AML-193 (cell line): ENCODE measurements at regions not wholly inside any gene's neighbourhood (a gene's known extent, or its start where the extent isn't known, plus 50 kb on each side); places are given as distances from the start of the nearest gene placed in this dataset.

Experiments used
- DNase-seq, 2 experiments: peaks; one replicate each; lab custom pipeline; 2025; lab: John Stamatoyannopoulos, UW

- no peak for DNase-seq
Observed at GRCh38 chr5:3654515-3654914, 58.9 kb downstream of the IRX1 start.

- no peak for DNase-seq
Observed at GRCh38 chr5:3656803-3657202, 61.2 kb downstream of the IRX1 start.

GRCh38 chr5:3657364-3658022, 61.9 kb downstream of the IRX1 start:
- DNase-seq, result no peak

GRCh38 chr5:3658929-3659328, 63.3 kb downstream of the IRX1 start:
- no peak for DNase-seq

- no peak for DNase-seq
Observed at GRCh38 chr5:3659907-3660306, 64.3 kb downstream of the IRX1 start.

GRCh38 chr5:3660630-3661029, 65.0 kb downstream of the IRX1 start:
- DNase-seq, result no peak

GRCh38 chr5:3661755-3662296, 66.2 kb downstream of the IRX1 start:
- no peak for DNase-seq

- DNase-seq, result no peak
Observed at GRCh38 chr5:3662344-3662743, 66.7 kb downstream of the IRX1 start.

GRCh38 chr5:3671337-3671736, 75.7 kb downstream of the IRX1 start:
- DNase-seq, result no peak

- no peak for DNase-seq
Observed at GRCh38 chr5:3678801-3679200, 83.2 kb downstream of the IRX1 start.

GRCh38 chr5:3680821-3681220, 85.2 kb downstream of the IRX1 start:
- no peak for DNase-seq

GRCh38 chr5:3684118-3684517, 88.5 kb downstream of the IRX1 start:
- DNase-seq, result no peak

GRCh38 chr5:3684771-3685354, 89.2 kb downstream of the IRX1 start:
- no peak for DNase-seq

GRCh38 chr5:3694819-3695218, 99.2 kb downstream of the IRX1 start:
- no peak for DNase-seq

- no peak for DNase-seq
Observed at GRCh38 chr5:3695818-3696217, 100.2 kb downstream of the IRX1 start.

- DNase-seq, result no peak
Observed at GRCh38 chr5:3698412-3698811, 102.8 kb downstream of the IRX1 start.

GRCh38 chr5:3701694-3702093, 106.1 kb downstream of the IRX1 start:
- no peak for DNase-seq

- DNase-seq, result no peak
Observed at GRCh38 chr5:3704661-3705060, 109.0 kb downstream of the IRX1 start.

- DNase-seq, result no peak
Observed at GRCh38 chr5:3709068-3709716, 113.6 kb downstream of the IRX1 start.

- DNase-seq, result no peak
Observed at GRCh38 chr5:3709717-3710348, 114.2 kb downstream of the IRX1 start.

- no peak for DNase-seq
Observed at GRCh38 chr5:3715062-3715461, 119.4 kb downstream of the IRX1 start.

GRCh38 chr5:3729631-3730030, 134.0 kb downstream of the IRX1 start:
- no peak for DNase-seq

- DNase-seq, result no peak
Observed at GRCh38 chr5:3734632-3735031, 139.0 kb downstream of the IRX1 start.
